Gastroesophageal sphincter (tissue), 4 donors: ENCODE measurements at regions not wholly inside any gene's neighbourhood (a gene's known extent, or its start where the extent isn't known, plus 50 kb on each side); places are given as distances from the start of the nearest gene placed in this dataset.

Experiments
- ATAC-seq: fragments of 150-250 bp; one replicate; pipeline ENCODE4 v1.9.1; 2016; ENCODE audit warnings: mild to moderate bottlenecking, moderate library complexity
- H3K27ac ChIP-seq, 4 donors: fragments of 200-600 bp; sonication (generic) in 3 of 4; 1 replicate in 3 of 4; 2 replicates in 1 of 4; pipeline ENCODE4 v1.5.1; 2016 to 2019
- H3K27me3 ChIP-seq: fragments of 200-600 bp; sonication (generic); one replicate; pipeline ENCODE4 v1.5.1; 2019
- H3K36me3 ChIP-seq, 2 donors: fragments of 200-600 bp; sonication (generic); one replicate each; pipeline ENCODE4 v1.5.1; 2019; ENCODE audit warnings: control low read depth in 1 of 2
- H3K4me1 ChIP-seq, 3 donors: fragments of 200-600 bp; sonication (generic); 1 replicate in 2 of 3; 2 replicates in 1 of 3; pipeline ENCODE4 v1.5.1; 2016 to 2019; ENCODE audit warnings: control low read depth in 2 of 3
- H3K4me3 ChIP-seq, 2 donors: fragments of 200-600 bp; sonication (generic); one replicate each; pipeline ENCODE4 v1.5.1; 2019; ENCODE audit warnings: mild to moderate bottlenecking in 1 of 2, moderate library complexity in 1 of 2
- H3K9me3 ChIP-seq, 3 donors: fragments of 200-600 bp; sonication (generic); one replicate each; pipeline ENCODE4 v1.5.1; 2017 to 2019; ENCODE audit warnings: control low read depth in 2 of 3
- CTCF ChIP-seq, 4 experiments: fragments of 200-600 bp in 2 of 4; fragments of 450-650 bp in 2 of 4; sonication (generic) in 1 of 4; IDR thresholded peaks; one replicate each; pipeline ENCODE4 v1.5.1; 2017 to 2019; ENCODE audit warnings: antibody characterized with exemption in 4 of 4, mild to moderate bottlenecking in 2 of 4, moderate library complexity in 2 of 4
- EP300 ChIP-seq: sonication (generic); formaldehyde crosslinking; IDR thresholded peaks from one replicate; pipeline ENCODE4 v1.6.1; 2017; ENCODE audit warnings: antibody characterized with exemption, mild to moderate bottlenecking
- POLR2A ChIP-seq, 2 donors: fragments of 450-650 bp; IDR thresholded peaks; one replicate each; pipeline ENCODE4 v1.6.1; 2017; ENCODE audit warnings: antibody characterized with exemption in 2 of 2, mild to moderate bottlenecking in 2 of 2, moderate library complexity in 1 of 2
- POLR2AphosphoS5 ChIP-seq: sonication (generic); formaldehyde crosslinking; IDR thresholded peaks from one replicate; pipeline ENCODE4 v1.6.1; 2017; ENCODE audit warnings: antibody characterized with exemption
- WGBS, 2 donors: methylation state at CpG; one replicate each; pipeline ENCODE4 v1.1.5; 2018; ENCODE audit warnings: low coverage in 1 of 2; 5-methylcytosine and 5-hydroxymethylcytosine counted together

DNA sequence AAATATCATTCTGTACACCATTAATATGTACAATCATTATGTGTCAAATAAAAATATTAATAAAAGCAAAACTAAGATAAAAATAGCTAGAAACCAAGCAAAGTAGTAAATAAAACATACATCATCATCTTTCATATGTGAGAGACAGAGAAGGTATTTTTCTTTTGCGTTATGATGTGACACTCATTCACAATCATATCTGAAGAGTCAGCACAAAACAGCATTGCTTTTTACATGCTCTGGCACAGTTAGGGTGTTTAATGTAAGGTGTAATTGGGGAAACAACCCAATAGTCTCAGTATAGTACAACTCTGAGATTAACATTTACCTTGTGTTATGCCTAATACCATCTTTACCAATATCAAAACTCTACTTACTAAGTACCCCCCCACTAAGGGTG is 376.6 kb downstream of the TMA16 start:
- WGBS, 2 donors, result 89 to 91% methylated on average over 1 of the region's 1 CpG
- H3K4me3 ChIP-seq, result no peak overlapping the region
- no peak for TF ChIP-seq CTCF (IDR thresholded peaks at IDR 0.05)
- TF ChIP-seq POLR2AphosphoS5, result no peak
- TF ChIP-seq EP300, result no peak
- TF ChIP-seq POLR2A (IDR thresholded peaks at IDR 0.05), result no peak
- H3K36me3 ChIP-seq, result no peaks in the 10 kb centered on the region
- H3K9me3 ChIP-seq, result no peaks in the 10 kb centered on the region
- H3K4me1 ChIP-seq, result no peaks in the 10 kb centered on the region
- ATAC-seq, result no peak
- no peaks in the 10 kb centered on the region for H3K27me3 ChIP-seq
- H3K27ac ChIP-seq, result no peak overlapping the region

DNA sequence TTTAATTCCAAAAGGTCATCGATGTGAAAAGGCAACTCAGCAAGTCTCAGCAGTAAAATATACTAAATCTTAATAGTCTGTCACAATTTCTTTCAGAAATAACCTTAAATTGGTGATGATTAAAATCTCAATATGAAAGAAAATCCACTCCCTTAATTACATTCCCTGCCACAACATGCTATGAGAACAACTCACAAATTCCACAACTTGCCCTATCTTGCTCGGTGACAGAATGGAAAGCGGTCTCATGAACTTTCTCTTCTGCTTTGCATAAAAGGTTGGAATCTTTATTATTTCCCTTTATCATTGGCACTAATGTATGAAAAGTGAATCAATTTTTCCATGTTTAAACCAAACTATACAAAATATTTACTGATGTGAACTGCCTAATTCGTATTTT is 380.8 kb downstream of the TMA16 start:
- 83 to 86% methylated on average over 4 of the region's 4 CpGs for WGBS, 2 donors

DNA sequence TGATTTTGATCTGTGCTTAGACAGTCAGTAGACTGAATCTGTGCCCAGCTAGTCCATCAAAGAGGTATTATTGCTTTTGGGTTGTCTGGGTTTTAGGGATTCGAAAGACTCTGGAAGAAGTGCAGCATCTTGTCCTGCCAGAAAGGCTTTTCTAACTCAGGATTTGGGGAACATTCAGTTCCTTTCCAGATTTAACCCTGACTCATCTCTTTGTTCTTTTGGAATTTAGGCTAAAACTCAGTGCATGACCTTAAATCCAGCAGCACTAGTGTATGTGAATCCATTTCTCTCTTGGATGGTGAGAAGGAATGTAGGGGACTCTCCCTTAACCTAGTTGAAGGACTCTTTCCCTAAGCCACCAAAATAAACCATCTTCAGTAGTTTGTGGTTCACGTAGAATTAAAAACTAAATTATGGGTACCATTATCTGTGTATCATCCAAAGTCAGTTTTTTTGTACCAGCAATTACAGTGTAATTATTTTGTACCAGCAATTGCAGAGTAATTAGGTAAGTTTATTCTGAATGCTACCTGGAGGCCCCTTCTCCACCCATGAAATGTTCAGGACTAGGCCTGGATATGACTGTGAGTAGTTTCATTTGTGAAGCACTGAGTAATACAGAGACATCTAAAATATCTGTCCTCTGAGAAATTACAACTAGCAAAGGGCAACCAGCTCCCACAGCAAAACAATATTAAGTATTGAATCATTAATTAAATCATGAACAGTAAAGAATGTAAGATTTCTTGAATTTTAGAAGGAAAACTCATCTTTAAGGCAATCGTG is 384.0 kb downstream of the TMA16 start:
- TF ChIP-seq EP300 (no peak), POLR2A (IDR thresholded peaks at IDR 0.05) (no peak), POLR2AphosphoS5 (no peak), CTCF (IDR thresholded peaks at IDR 0.05) (no peak)
- no peak for ATAC-seq
- no peaks in the 10 kb centered on the region for H3K9me3 ChIP-seq
- H3K4me3 ChIP-seq, result no peak overlapping the region
- H3K27me3 ChIP-seq, result no peaks in the 10 kb centered on the region
- H3K27ac ChIP-seq, result no peak overlapping the region
- no peaks in the 10 kb centered on the region for H3K36me3 ChIP-seq
- WGBS, 2 donors, result 67 to 76% methylated on average over 2 to 3 of the region's 3 CpGs
- H3K4me1 ChIP-seq, result no peaks in the 10 kb centered on the region

More for the DNA sequence above, 380.8 kb downstream of the TMA16 start:
- no peaks in the 10 kb centered on the region for H3K9me3 ChIP-seq
- no peaks in the 10 kb centered on the region for H3K36me3 ChIP-seq
- H3K27me3 ChIP-seq, result no peaks in the 10 kb centered on the region
- H3K27ac ChIP-seq, result no peak overlapping the region
- H3K4me3 ChIP-seq, result no peak overlapping the region
- TF ChIP-seq EP300 (no peak), POLR2AphosphoS5 (no peak), POLR2A (IDR thresholded peaks at IDR 0.05) (no peak), CTCF (IDR thresholded peaks at IDR 0.05) (no peak)
- no peaks in the 10 kb centered on the region for H3K4me1 ChIP-seq
- ATAC-seq, result no peak

GRCh38 chr4:163892417-163892816 is 397.9 kb downstream of the TMA16 start:
- H3K36me3 ChIP-seq, result no peaks in the 10 kb centered on the region
- H3K4me3 ChIP-seq, result no peak overlapping the region
- no peaks in the 10 kb centered on the region for H3K27me3 ChIP-seq
- no peaks in the 10 kb centered on the region for H3K9me3 ChIP-seq
- TF ChIP-seq POLR2A (IDR thresholded peaks at IDR 0.05) (no peak), POLR2AphosphoS5 (no peak), EP300 (no peak), CTCF (IDR thresholded peaks at IDR 0.05) (no peak)
- ATAC-seq, result no peak
- no peaks in the 10 kb centered on the region for H3K4me1 ChIP-seq
- no peak overlapping the region for H3K27ac ChIP-seq

GRCh38 chr4:163895378-163896005 is 401.0 kb downstream of the TMA16 start:
- Histone ChIP-seq H3K4me3 (no peak overlapping the region), H3K4me1 (no peaks in the 10 kb centered on the region), H3K9me3 (no peaks in the 10 kb centered on the region), H3K27me3 (no peaks in the 10 kb centered on the region), H3K36me3 (no peaks in the 10 kb centered on the region), H3K27ac (no peak overlapping the region)
- 68 to 88% methylated on average over 1 to 3 of the region's 3 CpGs for WGBS, 2 donors
- no peak for TF ChIP-seq CTCF (IDR thresholded peaks at IDR 0.05)
- TF ChIP-seq EP300, result no peak
- no peak for TF ChIP-seq POLR2AphosphoS5
- TF ChIP-seq POLR2A (IDR thresholded peaks at IDR 0.05), result no peak
- no peak for ATAC-seq
